CD8-positive, alpha-beta memory T cell (primary cell): ENCODE measurements at regions not wholly inside any gene's neighbourhood (a gene's known extent, or its start where the extent isn't known, plus 50 kb on each side); places are given as distances from the start of the nearest gene placed in this dataset.

Source experiments
- CTCF ChIA-PET: fragments of 350-600 bp; sonication (Branson Sonifier 250); formaldehyde crosslinking; loops from one replicate; lab custom pipeline; 2021; ENCODE audit warnings: antibody characterized with exemption; lab: Charles Lee
- POLR2A ChIA-PET: fragments of 350-600 bp; sonication (Branson Sonifier 250); formaldehyde crosslinking; loops from one replicate; lab custom pipeline; 2021; ENCODE audit warnings: antibody characterized with exemption; lab: Charles Lee
- DNase-seq, 5 donors: peaks; one replicate each; pipeline versions ENCODE4 v3.0.0 to v3.0.0-alpha.2; 2020 to 2022; ENCODE audit warnings: mixed read lengths in 1 of 5
- H3K27ac ChIP-seq: one replicate; pipeline ENCODE4 v1.7.0; 2013; ENCODE audit warnings: low read depth, mild to moderate bottlenecking, low read length, moderate library complexity
- H3K27me3 ChIP-seq: 2 replicates; pipeline ENCODE4 v1.7.0; 2013; ENCODE audit warnings: low read length, mild to moderate bottlenecking; ENCODE audit not compliant: insufficient read depth, poor library complexity, severe bottlenecking
- H3K36me3 ChIP-seq: 2 replicates; pipeline ENCODE4 v1.7.0; 2013; ENCODE audit warnings: mild to moderate bottlenecking, low read length, moderate library complexity; ENCODE audit not compliant: insufficient read depth
- H3K4me1 ChIP-seq: 2 replicates; pipeline ENCODE4 v1.7.0; 2013; ENCODE audit warnings: mild to moderate bottlenecking, low read length, moderate library complexity; ENCODE audit not compliant: insufficient read depth
- H3K4me3 ChIP-seq: 2 replicates; pipeline ENCODE4 v1.7.0; 2013; ENCODE audit warnings: mild to moderate bottlenecking, low read length
- H3K9me3 ChIP-seq: 2 replicates; pipeline ENCODE4 v1.7.0; 2013; ENCODE audit warnings: mild to moderate bottlenecking, low read length
- H3K27ac Mint-ChIP-seq, 8 donors: one replicate each; pipeline ENCODE4 v1.8.0; 2020 to 2021; ENCODE audit warnings: mixed read lengths in 8 of 8, mild to moderate bottlenecking in 6 of 8, inconsistent platforms in 3 of 8, moderate library complexity in 3 of 8
- H3K27me3 Mint-ChIP-seq, 2 donors: one replicate each; pipeline ENCODE4 v1.8.0; 2020 to 2021; ENCODE audit warnings: mixed read lengths in 2 of 2, mild to moderate bottlenecking in 1 of 2, moderate library complexity in 1 of 2
- H3K36me3 Mint-ChIP-seq, 3 donors: one replicate each; pipeline ENCODE4 v1.8.0; 2020 to 2021; ENCODE audit warnings: mixed read lengths in 3 of 3, inconsistent platforms in 1 of 3, mild to moderate bottlenecking in 1 of 3
- H3K4me1 Mint-ChIP-seq, 3 donors: one replicate each; pipeline ENCODE4 v1.8.0; 2020 to 2021; ENCODE audit warnings: mixed read lengths in 3 of 3, inconsistent platforms in 1 of 3, mild to moderate bottlenecking in 1 of 3
- H3K4me3 Mint-ChIP-seq, 7 donors: one replicate each; pipeline ENCODE4 v1.8.0; 2020 to 2021; ENCODE audit warnings: mixed read lengths in 7 of 7, mild to moderate bottlenecking in 6 of 7, moderate library complexity in 4 of 7, inconsistent platforms in 2 of 7
- H3K9me3 Mint-ChIP-seq, 5 donors: one replicate each; pipeline ENCODE4 v1.8.0; 2020 to 2022; ENCODE audit warnings: mixed read lengths in 5 of 5, mild to moderate bottlenecking in 3 of 5, moderate library complexity in 2 of 5, inconsistent platforms in 1 of 5

GRCh38 chr11:111194860-111195568, 50.5 kb upstream of the POU2AF2 start:
- ChIA-PET CTCF (interaction anchor here (1.2 kb wide), 1 partner anchor 10 kb away, joined by 3 read pairs; no protein-coding TSS in a partner anchor), POLR2A (no interaction called here)
- Mint-ChIP-seq H3K27me3 (peaks cover 2 to 26% of the 10 kb centered on the region in 2 donors), H3K4me3 (no peak overlapping the region), H3K36me3 (no peaks in the 10 kb centered on the region), H3K27ac (no peak overlapping the region), H3K4me1 (no peaks in the 10 kb centered on the region), H3K9me3 (no peaks in the 10 kb centered on the region)
- H3K27ac ChIP-seq, result no peak overlapping the region
- H3K4me1 ChIP-seq, result no peaks in the 10 kb centered on the region
- H3K27me3 ChIP-seq, result no peaks in the 10 kb centered on the region
- H3K36me3 ChIP-seq, result no peaks in the 10 kb centered on the region
- H3K4me3 ChIP-seq, result no peak overlapping the region
- no peak for DNase-seq
- H3K9me3 ChIP-seq, result no peaks in the 10 kb centered on the region

GRCh38 chr11:111193924-111194490, 51.5 kb upstream of the POU2AF2 start:
- H3K27me3 ChIP-seq, result no peaks in the 10 kb centered on the region
- no peaks in the 10 kb centered on the region for H3K36me3 Mint-ChIP-seq
- DNase-seq, result no peak
- H3K4me3 Mint-ChIP-seq, result no peak overlapping the region
- no peaks in the 10 kb centered on the region for H3K36me3 ChIP-seq
- ChIA-PET CTCF (interaction anchor here (1.2 kb wide), 1 partner anchor 9 kb away, joined by 3 read pairs; no protein-coding TSS in a partner anchor), POLR2A (no interaction called here)
- H3K4me1 Mint-ChIP-seq, result no peaks in the 10 kb centered on the region
- H3K27ac ChIP-seq, result no peak overlapping the region
- H3K9me3 Mint-ChIP-seq, result no peaks in the 10 kb centered on the region
- no peaks in the 10 kb centered on the region for H3K9me3 ChIP-seq
- H3K4me1 ChIP-seq, result no peaks in the 10 kb centered on the region
- H3K27ac Mint-ChIP-seq, result no peak overlapping the region
- H3K4me3 ChIP-seq, result no peak overlapping the region
- H3K27me3 Mint-ChIP-seq, result peaks cover 0 to 26% of the 10 kb centered on the region in 2 donors

GRCh38 chr11:111189466-111189865, 56.1 kb upstream of the POU2AF2 start:
- H3K4me1 ChIP-seq, result no peaks in the 10 kb centered on the region
- H3K36me3 ChIP-seq, result no peaks in the 10 kb centered on the region
- Mint-ChIP-seq H3K27me3 (peaks cover 4 to 28% of the 10 kb centered on the region in 2 donors), H3K4me3 (no peak overlapping the region), H3K9me3 (no peaks in the 10 kb centered on the region), H3K4me1 (no peaks in the 10 kb centered on the region), H3K36me3 (no peaks in the 10 kb centered on the region), H3K27ac (no peak overlapping the region)
- no peak overlapping the region for H3K4me3 ChIP-seq
- no peaks in the 10 kb centered on the region for H3K27me3 ChIP-seq
- H3K9me3 ChIP-seq, result no peaks in the 10 kb centered on the region
- ChIA-PET POLR2A (no interaction called here), CTCF (no interaction called here)
- no peak overlapping the region for H3K27ac ChIP-seq
- DNase-seq, result no peak

- no peaks in the 10 kb centered on the region for H3K9me3 Mint-ChIP-seq
- H3K27me3 ChIP-seq, result no peaks in the 10 kb centered on the region
- no peaks in the 10 kb centered on the region for H3K4me1 ChIP-seq
- no peak overlapping the region for H3K4me3 ChIP-seq
- peaks cover 6 to 25% of the 10 kb centered on the region in 2 donors for H3K27me3 Mint-ChIP-seq
- no peak for DNase-seq
- no peak overlapping the region for H3K4me3 Mint-ChIP-seq
- H3K36me3 ChIP-seq, result no peaks in the 10 kb centered on the region
- CTCF ChIA-PET, result no interaction called here
- H3K27ac ChIP-seq, result no peak overlapping the region
- H3K9me3 ChIP-seq, result no peaks in the 10 kb centered on the region
- POLR2A ChIA-PET, result no interaction called here
- H3K36me3 Mint-ChIP-seq, result no peaks in the 10 kb centered on the region
- H3K4me1 Mint-ChIP-seq, result no peaks in the 10 kb centered on the region
- no peak overlapping the region for H3K27ac Mint-ChIP-seq
Observed at GRCh38 chr11:111186308-111186915, 59.1 kb upstream of the POU2AF2 start.

- H3K36me3 ChIP-seq, result no peaks in the 10 kb centered on the region
- Mint-ChIP-seq H3K27ac (no peak overlapping the region), H3K36me3 (no peaks in the 10 kb centered on the region), H3K4me1 (no peaks in the 10 kb centered on the region), H3K27me3 (peaks cover 6 to 25% of the 10 kb centered on the region in 2 donors), H3K9me3 (no peaks in the 10 kb centered on the region), H3K4me3 (no peak overlapping the region)
- no peaks in the 10 kb centered on the region for H3K9me3 ChIP-seq
- no peak overlapping the region for H3K27ac ChIP-seq
- H3K4me1 ChIP-seq, result no peaks in the 10 kb centered on the region
- CTCF ChIA-PET, result interaction anchor here (1.5 kb wide), 1 partner anchor 10 kb away, joined by 3 read pairs; no protein-coding TSS in a partner anchor
- POLR2A ChIA-PET, result no interaction called here
- DNase-seq, result no peak
- no peak overlapping the region for H3K4me3 ChIP-seq
- H3K27me3 ChIP-seq, result no peaks in the 10 kb centered on the region
Observed at GRCh38 chr11:111185266-111185665, 60.3 kb upstream of the POU2AF2 start.

GRCh38 chr11:111183706-111184105, 61.8 kb upstream of the POU2AF2 start:
- ChIA-PET POLR2A (no interaction called here), CTCF (no interaction called here)
- H3K27ac Mint-ChIP-seq, result no peak overlapping the region

GRCh38 chr11:111179184-111179910, 66.2 kb upstream of the POU2AF2 start:
- Mint-ChIP-seq H3K4me3 (no peak overlapping the region), H3K27me3 (peaks cover 0 to 1% of the 10 kb centered on the region in 2 donors), H3K36me3 (no peaks in the 10 kb centered on the region), H3K4me1 (no peaks in the 10 kb centered on the region), H3K27ac (no peak overlapping the region), H3K9me3 (peaks cover 0 to 2% (median 0%) of the 10 kb centered on the region in 5 donors)
- H3K36me3 ChIP-seq, result no peaks in the 10 kb centered on the region
- no peaks in the 10 kb centered on the region for H3K9me3 ChIP-seq
- H3K4me1 ChIP-seq, result no peaks in the 10 kb centered on the region
- H3K4me3 ChIP-seq, result no peak overlapping the region
- CTCF ChIA-PET, result no interaction called here
- no peaks in the 10 kb centered on the region for H3K27me3 ChIP-seq
- no peak for DNase-seq
- H3K27ac ChIP-seq, result no peak overlapping the region
- POLR2A ChIA-PET, result no interaction called here

More at GRCh38 chr11:111183706-111184105, 61.8 kb upstream of the POU2AF2 start:
- Histone ChIP-seq H3K9me3 (no peaks in the 10 kb centered on the region), H3K4me3 (no peak overlapping the region), H3K36me3 (no peaks in the 10 kb centered on the region), H3K4me1 (no peaks in the 10 kb centered on the region), H3K27me3 (no peaks in the 10 kb centered on the region), H3K27ac (no peak overlapping the region)
- no peaks in the 10 kb centered on the region for H3K36me3 Mint-ChIP-seq
- DNase-seq, result no peak
- H3K27me3 Mint-ChIP-seq, result peaks cover 6 to 23% of the 10 kb centered on the region in 2 donors
- H3K9me3 Mint-ChIP-seq, result no peaks in the 10 kb centered on the region
- no peak overlapping the region for H3K4me3 Mint-ChIP-seq
- H3K4me1 Mint-ChIP-seq, result no peaks in the 10 kb centered on the region
